Right kidney (tissue), 1 donor: ENCODE measurements at regions not wholly inside any gene's neighbourhood (a gene's known extent, or its start where the extent isn't known, plus 50 kb on each side); places are given as distances from the start of the nearest gene placed in this dataset.
A peak's percentile ranks its signal among the peaks of the same experiment; 100 is the strongest.
"Not testable (repeated sequence)": the region's sequence is repeated elsewhere in the genome, so short reads cannot be mapped to it uniquely, and the experiment has no call there.

Experiments
- DNase-seq: peaks from one replicate; pipeline ENCODE4 v3.0.0-alpha.2; 2016

DNA sequence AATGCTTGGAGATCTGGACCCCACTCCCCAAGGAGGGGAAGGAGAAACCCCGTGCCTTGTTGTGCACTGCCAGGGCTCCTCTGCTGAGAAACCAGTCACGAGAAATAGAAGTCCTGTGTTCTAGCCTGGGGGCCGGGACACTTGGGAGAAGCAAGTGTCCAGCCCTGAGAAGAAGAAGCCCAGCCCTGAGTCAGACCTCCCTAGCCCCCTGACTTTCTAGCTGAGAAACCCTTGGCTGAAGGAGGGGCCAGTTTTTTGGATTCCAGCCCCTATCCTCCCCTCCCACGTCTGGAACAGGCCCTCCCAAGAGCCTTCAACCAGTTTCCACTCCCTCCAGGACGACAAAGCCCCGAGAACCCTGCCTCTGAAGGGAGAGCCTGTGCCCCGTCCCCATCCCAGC, 100.5 kb downstream of the NAV1 start:
- no peak for DNase-seq

DNA sequence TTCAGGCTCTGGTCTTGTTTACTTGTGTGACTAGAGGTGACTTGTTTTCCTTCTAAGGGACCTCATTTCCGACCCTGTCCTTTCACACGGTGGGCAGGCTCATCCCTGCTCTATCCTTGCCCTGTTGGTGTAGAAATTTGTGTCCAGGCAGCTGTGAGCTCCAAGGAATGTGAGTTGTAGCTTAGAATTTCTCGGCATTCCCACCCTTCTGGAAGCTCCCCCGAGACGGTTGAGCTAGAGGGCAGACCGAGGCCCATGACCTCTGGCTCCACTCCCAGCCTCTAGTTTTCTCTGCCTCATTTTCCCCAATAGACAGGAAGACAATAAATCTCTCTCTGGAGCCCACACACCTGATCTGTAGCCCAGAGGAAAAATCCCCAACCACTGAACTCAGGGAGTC, 100.9 kb downstream of the NAV1 start:
- no peak for DNase-seq

DNA sequence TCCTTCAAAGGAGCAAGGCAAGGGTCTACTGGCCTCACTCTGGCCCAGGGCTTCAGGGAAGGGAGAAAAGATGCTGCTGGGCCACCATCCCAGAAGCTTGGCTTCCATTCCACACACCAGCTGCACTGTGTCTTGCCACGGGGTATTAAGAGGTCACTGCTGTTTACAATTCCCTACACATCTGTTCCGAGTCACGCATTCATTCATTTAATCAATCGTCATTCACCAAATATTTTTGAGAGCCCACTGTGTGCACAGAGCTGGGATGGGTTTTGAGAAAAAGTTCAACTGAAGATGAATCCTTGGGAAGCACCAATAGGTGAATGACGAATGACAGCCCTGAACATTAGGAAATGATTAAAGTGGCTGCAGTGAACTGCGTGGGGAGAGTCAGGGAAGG, 101.7 kb downstream of the NAV1 start:
- no peak for DNase-seq

DNA sequence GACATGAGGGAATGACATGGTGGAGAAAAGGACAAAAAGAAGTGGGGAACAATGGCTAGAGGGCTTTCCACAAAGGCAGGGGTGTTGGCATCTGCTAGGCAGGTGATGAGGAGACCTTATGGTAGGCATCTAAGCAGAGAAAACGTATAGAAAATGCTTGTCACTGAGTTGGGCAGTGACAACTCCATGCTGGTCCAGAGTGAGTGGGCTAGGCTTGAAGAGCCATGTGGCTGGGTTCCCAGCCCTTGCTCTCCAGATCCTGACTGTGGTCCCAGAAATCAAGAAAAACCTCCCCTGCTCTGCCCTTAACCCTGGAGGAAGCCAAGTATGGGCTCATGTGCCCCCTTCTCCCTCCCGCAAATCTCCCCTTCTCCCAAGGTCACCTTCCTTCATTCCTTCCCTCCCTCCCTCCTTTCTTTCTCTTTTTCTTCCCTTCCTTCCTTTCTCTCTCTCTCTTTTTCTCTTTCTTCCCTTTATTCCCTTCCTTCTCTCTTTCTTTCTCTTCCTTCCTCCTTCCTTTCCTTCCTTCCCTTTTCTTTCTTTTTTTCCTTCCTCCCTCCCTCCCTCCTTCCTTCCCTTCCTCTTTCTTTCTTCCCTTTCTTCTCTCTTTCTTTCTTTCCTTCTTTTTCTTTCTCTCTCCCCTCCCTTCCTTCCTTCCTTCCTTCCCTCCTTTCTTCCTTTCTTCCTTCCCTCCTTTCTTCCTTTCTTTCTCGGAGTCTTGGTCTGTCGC, 102.8 kb downstream of the NAV1 start:
- no peak for DNase-seq

DNA sequence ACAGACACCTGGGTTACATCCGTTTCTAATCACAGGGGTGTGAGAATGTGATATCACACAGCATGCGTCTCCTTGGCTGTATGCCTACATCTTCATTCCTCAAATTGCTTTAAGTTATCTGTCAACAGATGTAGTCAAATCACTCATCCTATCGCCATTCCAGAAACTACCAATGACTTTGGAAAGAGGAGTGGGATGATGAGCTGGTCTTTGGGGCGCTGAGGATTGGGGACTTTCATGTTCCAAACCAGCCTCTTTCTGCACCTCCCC, 104.8 kb downstream of the NAV1 start:
- no peak for DNase-seq

DNA sequence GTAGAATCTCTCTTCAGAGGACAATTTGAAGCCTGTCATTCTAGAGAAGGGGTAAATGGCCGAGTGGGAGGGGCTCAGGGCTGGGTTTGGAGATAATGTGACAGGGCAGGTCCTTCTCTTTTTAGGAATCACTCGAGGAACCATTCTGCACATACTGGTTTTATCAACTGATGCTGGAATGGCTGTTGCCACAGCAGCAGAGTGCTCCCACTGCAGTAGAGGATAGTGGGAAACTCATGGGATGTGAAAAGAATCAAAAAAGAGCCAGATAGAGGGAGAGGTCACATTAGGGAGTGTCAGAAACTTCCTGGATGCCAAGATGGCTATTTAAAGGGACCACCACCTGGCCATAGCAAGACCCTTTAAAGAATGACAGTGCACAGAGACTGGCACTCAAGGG, 105.3 kb downstream of the NAV1 start:
- DNase-seq, result no peak

DNA sequence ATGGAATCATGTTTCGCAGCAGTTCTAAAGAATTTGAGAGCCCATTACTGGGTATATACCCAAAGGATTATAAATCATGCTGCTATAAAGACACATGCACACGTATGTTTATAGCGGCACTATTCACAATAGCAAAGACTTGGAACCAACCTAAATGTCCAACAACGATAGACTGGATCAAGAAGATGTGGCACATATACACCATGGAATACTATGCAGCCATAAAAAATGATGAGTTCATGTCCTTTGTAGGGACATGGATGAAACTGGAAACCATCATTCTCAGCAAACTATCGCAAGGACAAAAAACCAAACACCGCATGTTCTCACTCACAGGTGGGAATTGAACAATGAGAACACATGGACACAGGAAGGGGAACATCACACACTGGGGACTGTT, 106.1 kb downstream of the NAV1 start:
- DNase-seq, result not testable (repeated sequence)

DNA sequence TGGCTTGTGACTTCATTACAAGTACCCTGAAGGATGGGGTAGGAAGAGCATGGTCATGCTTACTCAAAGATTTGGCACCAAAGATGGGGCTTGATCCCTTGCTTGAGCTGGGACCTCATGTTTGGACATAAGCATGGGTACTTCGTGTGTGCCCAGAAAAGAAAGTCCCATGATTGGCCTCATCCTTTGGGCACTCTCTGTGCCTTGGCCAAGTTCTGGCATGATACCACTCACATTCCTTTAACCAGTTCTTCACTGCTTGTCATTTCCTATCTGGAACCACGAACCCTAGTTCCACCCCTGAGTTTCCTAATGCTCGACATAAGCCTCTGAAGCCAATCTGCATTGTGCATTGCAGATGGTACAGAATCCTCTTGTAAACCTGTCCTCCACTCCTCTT, 107.0 kb downstream of the NAV1 start:
- no peak for DNase-seq

DNA sequence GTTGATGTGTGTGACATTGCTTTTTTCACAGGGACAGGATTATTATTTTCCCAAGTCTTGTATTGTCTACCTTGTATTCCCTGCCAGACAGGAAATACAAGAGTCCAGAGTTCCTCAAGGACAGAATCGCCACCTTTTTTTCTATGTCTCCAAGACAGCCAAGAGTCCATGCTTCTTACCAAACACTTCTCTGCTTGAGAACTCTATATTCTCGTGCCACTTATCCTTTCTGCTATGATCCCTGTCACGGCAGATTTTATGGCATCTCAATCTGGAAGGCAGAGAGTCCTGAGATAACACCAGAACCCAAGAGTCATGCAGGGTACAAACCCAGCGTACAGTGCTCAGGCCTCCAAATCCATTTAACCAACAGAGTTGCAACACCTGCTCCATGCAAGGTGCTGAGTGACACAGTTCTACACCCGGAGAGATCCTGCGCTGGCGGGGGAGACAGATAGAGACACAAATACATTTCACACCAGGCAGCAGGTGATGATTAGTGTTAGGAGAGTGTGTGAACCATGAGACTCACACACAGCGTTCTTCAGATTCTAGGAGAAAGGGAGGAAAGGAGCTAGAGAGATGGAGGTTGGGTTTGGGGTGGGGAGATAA, 107.6 kb downstream of the NAV1 start:
- DNase-seq, result no peak

DNA sequence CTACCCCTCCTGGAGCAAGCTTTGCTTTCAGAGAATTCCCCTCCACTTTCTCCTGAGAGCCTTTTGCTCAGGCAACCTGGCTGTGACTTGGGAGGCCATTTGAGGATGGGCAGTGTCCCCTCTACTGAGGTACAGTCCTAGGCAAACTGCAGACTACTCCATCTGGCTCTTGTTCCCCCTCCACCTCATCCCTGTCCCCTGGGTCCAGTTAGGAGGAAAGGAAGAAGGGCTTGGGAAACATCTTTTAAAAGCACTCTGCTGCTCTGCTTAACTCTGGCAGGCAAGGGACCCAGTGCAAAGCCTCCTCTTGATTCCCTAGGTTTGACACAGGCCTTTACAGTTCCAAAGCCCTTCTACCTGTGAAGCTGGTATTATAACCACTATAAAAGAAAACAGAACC, 108.2 kb downstream of the NAV1 start:
- no peak for DNase-seq

DNA sequence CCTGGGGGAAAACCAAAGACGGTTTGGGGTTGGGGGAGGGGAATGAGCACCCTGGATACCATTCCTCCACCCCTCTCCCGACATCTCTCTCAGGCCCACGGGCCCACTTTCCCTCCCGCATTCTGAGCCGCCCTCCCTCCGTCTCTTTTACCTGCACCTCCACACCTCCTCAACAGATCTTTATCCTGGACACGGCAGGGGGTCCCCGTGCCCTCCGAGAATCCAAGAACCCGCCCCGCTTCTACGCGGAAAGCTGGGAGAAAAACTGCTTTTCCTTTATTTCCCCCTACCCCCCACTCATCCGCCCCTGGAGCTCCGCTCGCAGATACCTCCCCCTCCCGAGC, 108.8 kb downstream of the NAV1 start:
- no peak for DNase-seq

DNA sequence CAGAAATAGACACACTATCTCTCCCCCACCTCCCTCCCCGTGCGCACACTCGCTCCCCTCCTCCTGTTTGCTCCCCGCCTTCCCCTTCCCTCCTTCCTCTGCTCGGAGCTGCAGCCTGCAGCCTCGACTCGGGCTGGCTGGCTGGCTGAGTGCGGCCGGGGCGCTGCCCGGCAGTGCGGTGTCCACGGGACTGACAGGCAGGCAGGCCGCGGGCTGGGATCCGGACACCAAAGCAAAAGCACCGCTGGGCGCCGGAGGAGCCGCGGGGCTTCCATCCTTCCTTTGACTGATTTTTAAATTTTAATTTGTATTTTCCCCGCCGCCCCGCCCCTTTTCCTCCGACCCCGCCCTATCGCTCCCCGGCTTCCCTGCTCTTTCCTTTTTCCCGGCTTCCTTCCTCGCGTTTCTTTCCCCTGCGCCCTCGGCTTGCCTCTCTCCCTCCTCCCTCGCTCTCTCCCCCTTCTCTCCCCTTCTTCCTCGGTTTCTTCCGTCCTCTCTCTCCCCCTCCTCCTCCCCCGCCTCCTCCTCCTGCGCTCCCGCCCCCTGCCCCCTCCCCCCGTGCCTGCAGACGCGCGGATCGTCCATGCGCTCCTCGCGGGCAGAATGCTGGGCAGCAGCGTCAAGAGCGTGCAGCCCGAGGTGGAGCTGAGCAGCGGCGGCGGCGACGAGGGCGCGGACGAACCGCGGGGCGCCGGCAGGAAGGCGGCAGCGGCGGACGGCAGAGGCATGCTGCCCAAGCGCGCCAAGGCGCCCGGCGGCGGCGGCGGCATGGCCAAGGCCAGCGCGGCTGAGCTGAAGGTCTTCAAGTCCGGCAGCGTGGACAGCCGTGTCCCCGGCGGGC, 109.4 kb downstream of the NAV1 start:
- DNase-seq, result peak; percentile 75

DNA sequence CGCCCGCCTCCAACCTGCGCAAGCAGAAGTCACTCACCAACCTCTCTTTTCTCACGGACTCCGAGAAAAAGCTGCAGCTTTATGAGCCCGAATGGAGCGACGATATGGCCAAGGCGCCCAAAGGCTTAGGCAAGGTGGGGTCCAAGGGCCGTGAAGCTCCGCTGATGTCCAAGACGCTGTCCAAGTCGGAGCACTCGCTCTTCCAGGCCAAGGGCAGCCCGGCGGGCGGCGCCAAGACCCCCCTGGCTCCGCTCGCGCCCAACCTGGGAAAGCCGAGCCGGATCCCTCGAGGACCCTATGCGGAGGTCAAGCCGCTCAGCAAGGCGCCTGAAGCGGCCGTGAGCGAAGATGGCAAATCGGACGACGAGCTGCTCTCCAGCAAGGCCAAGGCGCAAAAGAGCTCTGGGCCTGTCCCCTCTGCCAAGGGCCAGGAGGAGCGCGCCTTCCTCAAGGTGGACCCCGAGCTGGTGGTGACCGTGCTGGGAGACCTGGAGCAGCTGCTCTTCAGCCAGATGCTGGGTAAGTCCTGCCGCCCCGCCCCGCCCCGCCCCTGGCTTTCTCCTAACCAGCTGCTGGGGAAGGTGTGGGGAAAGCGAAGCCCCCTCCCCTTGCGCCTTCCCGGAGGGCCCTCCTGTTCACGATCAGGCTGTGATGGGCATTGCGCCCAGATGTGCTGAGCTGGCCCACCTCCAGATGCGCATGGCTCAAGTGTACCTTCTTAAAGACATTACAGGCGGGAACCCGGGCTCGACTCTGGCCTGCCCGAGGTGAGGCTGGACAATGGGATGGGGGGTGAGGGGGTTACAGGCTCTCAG, 110.2 kb downstream of the NAV1 start:
- DNase-seq, result peak; percentile 80

DNA sequence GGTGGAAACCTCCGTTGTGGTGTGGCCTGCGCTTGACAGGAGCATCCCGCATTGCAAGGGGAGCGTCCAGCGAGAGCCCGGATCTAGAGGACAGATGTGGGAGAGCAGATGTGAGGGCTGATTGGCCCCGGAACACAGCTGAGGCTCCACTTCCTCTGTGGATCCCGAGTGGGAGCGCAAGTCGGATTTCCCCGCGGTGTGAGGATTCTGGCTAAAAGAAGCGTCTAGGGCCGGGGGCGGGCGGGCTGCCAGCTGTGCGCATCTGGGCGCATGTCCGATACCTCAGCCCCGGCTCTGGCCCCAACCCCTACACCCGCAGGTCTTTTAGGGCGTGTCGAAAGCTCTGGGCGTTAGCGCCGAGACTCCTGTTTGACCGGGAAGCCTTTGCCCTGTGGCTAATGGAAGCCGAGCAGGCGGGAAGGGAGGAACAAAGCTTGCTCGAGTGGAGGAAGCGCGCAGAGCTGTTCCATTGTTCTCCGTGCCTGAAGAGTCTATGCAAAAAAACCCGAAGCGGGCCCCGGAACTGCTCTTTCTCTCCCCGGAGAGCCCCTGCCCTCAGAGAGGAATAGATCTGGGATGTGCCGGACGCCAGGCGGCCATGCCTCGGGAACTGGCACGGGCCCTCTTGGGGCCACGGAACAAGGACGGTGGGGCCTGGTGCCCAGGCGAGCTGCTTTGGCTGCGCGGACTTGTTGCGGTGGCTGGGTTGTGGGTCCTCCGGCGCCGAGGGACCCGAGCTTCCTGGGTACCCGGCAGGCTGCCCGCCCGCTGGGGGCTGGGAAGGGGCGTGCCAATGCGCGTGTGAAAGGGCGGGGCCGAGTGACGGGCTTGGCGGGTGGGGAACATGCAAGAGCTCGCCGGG, 111.1 kb downstream of the NAV1 start:
- DNase-seq, result peak; percentile 86

DNA sequence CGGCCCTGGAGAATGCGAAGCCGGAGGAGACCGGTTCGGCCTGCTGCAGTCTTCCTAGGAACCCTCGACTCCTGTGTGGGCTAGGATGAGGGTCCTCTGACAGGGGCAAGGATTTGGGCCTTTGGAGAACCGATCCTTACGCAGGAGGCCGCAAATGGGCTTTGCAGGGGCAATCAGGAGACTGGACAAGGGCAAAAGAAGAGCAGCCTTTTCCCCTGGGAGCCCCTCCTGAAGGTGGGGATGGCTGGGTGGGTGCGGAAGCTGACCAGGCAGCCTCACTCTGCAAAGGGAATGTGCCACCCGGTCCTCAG, 111.7 kb downstream of the NAV1 start:
- DNase-seq, result no peak

DNA sequence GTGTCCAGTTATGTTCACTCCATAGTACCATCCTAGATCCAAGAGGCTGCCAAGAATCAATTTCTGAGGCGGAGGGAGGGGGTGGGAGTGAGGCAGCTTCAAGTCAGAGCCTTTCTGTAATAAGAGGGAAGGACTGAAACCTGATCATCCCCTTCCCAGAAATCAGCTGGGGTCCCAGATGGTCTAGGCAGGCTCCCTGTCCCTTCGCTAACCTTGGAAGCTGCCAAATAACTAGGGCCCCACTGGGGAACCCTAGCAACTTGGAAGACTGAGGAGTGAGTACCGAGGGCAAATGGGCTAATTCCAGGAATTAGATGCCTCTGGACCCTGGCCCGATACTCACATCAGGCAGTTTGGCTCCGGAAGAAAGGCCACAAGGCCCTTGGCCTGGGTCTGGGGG, 113.3 kb downstream of the NAV1 start:
- DNase-seq, result no peak

DNA sequence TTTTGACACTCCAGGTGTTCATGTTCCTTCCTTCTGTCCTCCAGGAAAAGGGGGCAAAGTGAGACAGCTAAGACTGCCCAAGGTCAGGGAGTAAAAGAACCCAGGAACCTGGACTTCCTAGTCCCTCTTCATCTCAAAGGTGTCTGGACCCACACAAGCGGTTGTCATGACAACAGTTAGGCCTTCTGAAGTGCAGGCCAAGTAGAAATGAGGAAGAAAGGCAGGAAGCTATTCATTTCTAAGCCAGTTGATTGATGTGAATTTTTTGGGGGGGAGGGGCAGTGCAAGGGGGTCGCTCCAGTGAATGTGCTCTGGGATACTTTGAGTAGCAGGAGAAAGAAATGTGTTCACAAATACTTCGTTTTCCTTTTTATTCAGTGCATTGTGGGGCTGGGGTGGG, 114.3 kb downstream of the NAV1 start:
- DNase-seq, result no peak

DNA sequence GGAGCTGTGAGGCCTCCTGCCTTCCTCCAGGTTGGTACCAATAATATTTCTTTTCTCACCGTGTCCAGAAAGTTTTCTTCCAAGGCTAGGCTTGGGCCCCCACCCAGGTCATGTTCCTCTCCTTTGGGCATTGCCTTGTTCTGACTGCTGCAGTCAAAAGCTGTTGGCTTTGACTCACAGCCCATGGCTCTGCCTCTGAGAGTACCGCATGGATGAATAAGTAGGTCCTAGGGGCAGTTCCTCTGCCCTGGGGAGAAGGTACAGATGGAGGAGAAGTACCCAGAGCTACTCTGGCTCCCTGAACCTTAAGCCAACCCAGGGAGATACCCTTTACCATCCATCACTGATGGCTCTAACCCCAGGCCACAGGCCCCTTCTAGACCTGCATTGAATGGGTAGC, 115.0 kb downstream of the NAV1 start:
- DNase-seq, result no peak

DNA sequence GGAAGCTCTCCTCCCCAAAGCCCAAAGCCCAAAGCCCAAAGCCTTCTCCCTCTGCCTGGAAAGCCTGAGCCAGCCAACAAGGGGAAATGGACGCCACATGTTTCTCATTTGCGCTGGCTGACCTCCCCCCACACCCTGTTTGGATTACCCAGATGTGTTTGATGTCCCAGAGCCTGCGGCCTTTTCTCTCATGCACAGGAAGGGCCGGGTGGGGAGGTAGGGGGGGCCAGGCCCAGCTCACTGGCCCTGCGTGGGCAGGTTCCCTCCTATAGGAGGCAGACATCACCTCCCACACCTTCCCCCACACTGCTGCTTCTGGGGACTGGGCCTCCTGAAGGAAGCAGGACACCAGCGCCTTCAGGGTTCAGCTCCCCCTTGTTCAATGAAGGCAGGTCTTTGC, 116.3 kb downstream of the NAV1 start:
- peak; percentile 59 for DNase-seq

DNA sequence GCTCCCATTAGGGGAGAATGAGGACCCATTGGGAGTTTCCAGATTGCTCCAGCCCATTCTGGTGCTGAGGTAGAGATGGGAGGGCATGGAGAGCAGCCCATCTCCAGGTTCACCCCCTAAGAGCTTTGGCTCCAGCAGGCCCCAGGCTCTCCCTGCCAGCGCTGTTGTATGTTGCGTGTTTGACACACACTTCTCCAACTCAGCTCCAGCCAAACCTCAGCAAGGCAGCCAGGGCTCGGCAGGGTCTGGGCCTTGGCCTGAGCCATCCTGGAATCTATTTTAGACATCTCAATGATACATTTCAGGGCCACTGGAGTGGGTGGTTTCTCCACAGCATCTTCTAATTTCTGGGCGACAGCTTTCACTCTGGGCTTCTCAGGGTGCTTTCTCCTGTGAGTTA, 117.0 kb downstream of the NAV1 start:
- DNase-seq, result no peak

DNA sequence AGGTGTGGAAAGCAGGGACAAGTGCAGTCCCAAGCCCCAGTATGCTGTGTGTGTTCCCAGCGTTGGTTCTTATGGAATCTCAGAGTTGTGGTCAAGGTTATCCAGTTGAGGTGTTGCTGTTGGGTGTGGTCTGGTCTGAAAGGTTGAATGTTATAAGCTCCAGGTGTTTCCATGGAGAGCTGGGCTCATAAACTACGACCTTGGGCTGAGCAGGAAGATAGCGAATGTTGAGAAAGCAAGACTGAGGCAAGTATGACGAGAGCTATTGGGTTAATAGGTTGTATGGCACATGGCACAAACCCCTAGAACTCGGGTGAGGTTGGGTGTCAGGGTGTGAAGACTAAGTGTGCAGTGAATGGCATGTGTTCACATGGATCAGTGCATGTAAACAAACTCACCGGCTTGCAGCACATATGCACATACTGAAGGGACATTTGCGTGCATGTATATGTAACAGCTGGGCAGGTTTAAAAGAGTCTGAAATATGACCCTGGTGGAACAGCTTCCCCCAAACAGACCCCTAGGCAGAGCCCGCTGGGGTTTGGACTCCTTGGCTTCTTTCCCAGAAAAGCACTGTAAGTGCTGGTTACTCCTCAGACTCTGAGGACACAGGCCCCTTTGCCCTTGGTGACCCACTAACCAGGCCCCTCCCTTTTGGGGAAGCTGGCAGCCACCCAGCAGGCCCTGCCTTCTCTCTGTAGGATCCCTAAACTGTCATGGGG, 117.5 kb downstream of the NAV1 start:
- peak; percentile 32 for DNase-seq

DNA sequence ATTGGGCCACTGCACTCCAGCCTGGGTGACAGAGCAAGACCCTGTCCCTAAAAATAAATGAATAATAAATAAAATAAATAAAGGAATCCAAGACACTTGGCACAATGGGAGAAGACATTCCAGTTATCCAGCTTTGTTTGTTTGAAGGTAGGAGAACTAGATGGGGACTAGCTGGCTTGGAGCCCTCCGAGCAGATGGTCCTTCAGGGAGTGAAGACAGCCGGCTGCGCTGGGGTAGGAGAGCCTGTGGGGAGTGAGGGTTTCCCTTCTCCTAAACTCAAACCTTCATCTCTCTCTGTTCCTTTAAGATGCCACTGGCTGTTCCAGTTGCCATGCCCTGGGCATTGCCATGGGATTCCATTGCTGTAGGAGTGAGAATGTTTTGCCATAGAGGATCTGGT, 120.6 kb downstream of the NAV1 start:
- no peak for DNase-seq
